Panc1 (cell line): ENCODE measurements at regions not wholly inside any gene's neighbourhood (a gene's known extent, or its start where the extent isn't known, plus 50 kb on each side); places are given as distances from the start of the nearest gene placed in this dataset.

Source experiments
- ATAC-seq: fragments of 200-7000 bp; cut with Tn5 transposase; 2 replicates; pipeline ENCODE4 v1.9.1; 2020; ENCODE audit warnings: mild to moderate bottlenecking, moderate library complexity
- BruUV-seq: library from RNA; stranded (reverse); fragments of 400-500 nt; replicated peaks from 2 replicates; lab custom pipeline; 2021; lab: Mats Ljungman, UMichigan
- CTCF ChIA-PET: fragments of 300-600 bp; sonication (Branson Sonifier 250); formaldehyde crosslinking; loops from one replicate; lab custom pipeline; 2022; ENCODE audit warnings: antibody characterized with exemption; lab: Charles Lee
- POLR2A ChIA-PET: fragments of 300-600 bp; sonication (Branson Sonifier 250); formaldehyde crosslinking; loops from one replicate; lab custom pipeline; 2022; ENCODE audit warnings: antibody characterized with exemption; lab: Charles Lee
- DNase-seq: peaks from one replicate; pipeline ENCODE4 v3.0.0-alpha.2; 2010; ENCODE audit warnings: low read depth, low spot score
- H3K27ac ChIP-seq: 2 replicates; pipeline ENCODE4 v1.5.1; 2011; ENCODE audit warnings: mild to moderate bottlenecking, low read length, inconsistent platforms
- H3K27me3 ChIP-seq: fragments of 200-500 bp; sonication (Bioruptor generic); 2 replicates; pipeline ENCODE4 v1.6.0; 2014; ENCODE audit warnings: low read length, inconsistent platforms; ENCODE audit not compliant: control insufficient read depth, insufficient read depth
- H3K36me3 ChIP-seq: fragments of 200-500 bp; sonication (Bioruptor generic); 2 replicates; pipeline ENCODE4 v1.5.1; 2014; ENCODE audit warnings: inconsistent platforms, mild to moderate bottlenecking, low read length, moderate library complexity; ENCODE audit not compliant: control insufficient read depth, insufficient read depth
- H3K4me1 ChIP-seq: 2 replicates; pipeline ENCODE4 v1.5.1; 2011; ENCODE audit warnings: inconsistent platforms, mild to moderate bottlenecking, low read length, moderate library complexity; ENCODE audit not compliant: control insufficient read depth, insufficient read depth
- H3K4me3 ChIP-seq, 2 experiments: 2 replicates each; pipeline ENCODE4 v1.5.1; 2011 to 2012; ENCODE audit warnings: low read depth in 2 of 2, low read length in 2 of 2, mild to moderate bottlenecking in 2 of 2, inconsistent platforms in 1 of 2, moderate library complexity in 1 of 2
- H3K9me3 ChIP-seq: fragments of 200-500 bp; sonication (Bioruptor generic); 2 replicates; pipeline ENCODE4 v1.5.1; 2014; ENCODE audit warnings: low read depth, mild to moderate bottlenecking, inconsistent platforms, low read length, moderate library complexity; ENCODE audit not compliant: control insufficient read depth, insufficient read depth
- POLR2AphosphoS5 ChIP-seq: IDR thresholded peaks from 2 replicates; pipeline ENCODE4 v1.6.1; 2012; ENCODE audit warnings: mild to moderate bottlenecking, low read depth, low read length, moderate library complexity
- REST ChIP-seq, 2 experiments: IDR thresholded peaks; 2 replicates each; pipeline ENCODE4 v1.6.1; 2011 to 2012; ENCODE audit warnings: low read depth in 2 of 2, control low read depth in 1 of 2, low read length in 1 of 2, mild to moderate bottlenecking in 1 of 2, moderate library complexity in 1 of 2; ENCODE audit not compliant: insufficient read depth in 1 of 2
- SIN3A ChIP-seq: IDR thresholded peaks from 2 replicates; pipeline ENCODE4 v1.6.1; 2012; ENCODE audit warnings: low read depth, mild to moderate bottlenecking, low read length, moderate library complexity, borderline replicate concordance; ENCODE audit not compliant: insufficient read depth
- TCF7L2 ChIP-seq: IDR thresholded peaks from 2 replicates; pipeline ENCODE4 v1.6.1; 2011; ENCODE audit warnings: mild to moderate bottlenecking, low read depth, low read length, inconsistent platforms
- in situ Hi-C: cut with HindIII; loops from 2 replicates; pipeline ENCODE4 v1.10.0; 2016; ENCODE audit warnings: low sequenced_read_pairs, low pct_unique_long_range_greater_than_20kb
- intact Hi-C: fragments of 100-400 bp; cut with micrococcal nuclease; formaldehyde crosslinking; loops from one replicate; pipeline ENCODE4 v1.10.0; 2022; ENCODE audit not compliant: unreplicated experiment
- TF ChIP-seq, protein P1 (sequence below): fragments of 450-650 bp; IDR thresholded peaks from 2 replicates; pipeline ENCODE4 v1.5.1; 2017; ENCODE audit warnings: mild to moderate bottlenecking

DNA sequence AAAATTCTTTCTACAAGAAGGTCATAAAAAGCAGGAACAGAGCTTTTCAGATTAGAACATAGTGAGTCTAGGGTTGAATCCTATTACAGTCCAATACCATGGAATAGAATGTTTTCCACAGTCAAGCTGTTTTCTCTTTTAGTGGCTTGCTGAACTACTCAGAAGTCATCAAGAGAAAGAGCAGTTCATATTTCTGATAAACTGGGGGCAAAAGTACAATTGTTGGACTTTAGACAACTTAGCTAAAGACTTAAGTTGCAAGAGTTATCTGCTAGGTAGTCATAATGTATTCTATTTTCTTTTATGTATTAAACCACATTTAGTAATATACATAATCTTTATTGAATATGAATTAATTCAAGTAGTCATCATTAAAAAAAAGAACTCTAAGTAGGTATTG lies 233.1 kb upstream of the GRIA1 start:
- Histone ChIP-seq H3K9me3 (no peaks in the 10 kb centered on the region), H3K27me3 (no peaks in the 10 kb centered on the region), H3K4me3 (no peak overlapping the region), H3K27ac (no peak overlapping the region), H3K4me1 (no peaks in the 10 kb centered on the region), H3K36me3 (no peaks in the 10 kb centered on the region)
- ATAC-seq (no peak), DNase-seq (no peak)
- in situ Hi-C loops, result no loop called here
- no TSS peak for BruUV-seq
- TF ChIP-seq SIN3A, result no peak
- TF ChIP-seq, protein P1, sequence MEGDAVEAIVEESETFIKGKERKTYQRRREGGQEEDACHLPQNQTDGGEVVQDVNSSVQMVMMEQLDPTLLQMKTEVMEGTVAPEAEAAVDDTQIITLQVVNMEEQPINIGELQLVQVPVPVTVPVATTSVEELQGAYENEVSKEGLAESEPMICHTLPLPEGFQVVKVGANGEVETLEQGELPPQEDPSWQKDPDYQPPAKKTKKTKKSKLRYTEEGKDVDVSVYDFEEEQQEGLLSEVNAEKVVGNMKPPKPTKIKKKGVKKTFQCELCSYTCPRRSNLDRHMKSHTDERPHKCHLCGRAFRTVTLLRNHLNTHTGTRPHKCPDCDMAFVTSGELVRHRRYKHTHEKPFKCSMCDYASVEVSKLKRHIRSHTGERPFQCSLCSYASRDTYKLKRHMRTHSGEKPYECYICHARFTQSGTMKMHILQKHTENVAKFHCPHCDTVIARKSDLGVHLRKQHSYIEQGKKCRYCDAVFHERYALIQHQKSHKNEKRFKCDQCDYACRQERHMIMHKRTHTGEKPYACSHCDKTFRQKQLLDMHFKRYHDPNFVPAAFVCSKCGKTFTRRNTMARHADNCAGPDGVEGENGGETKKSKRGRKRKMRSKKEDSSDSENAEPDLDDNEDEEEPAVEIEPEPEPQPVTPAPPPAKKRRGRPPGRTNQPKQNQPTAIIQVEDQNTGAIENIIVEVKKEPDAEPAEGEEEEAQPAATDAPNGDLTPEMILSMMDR, result no peak
- no peak for TF ChIP-seq REST (IDR thresholded peaks at IDR 0.05; ENCODE audit: insufficient read depth in 1 of 2, low read depth in 2 of 2, low read length in 1 of 2)
- TF ChIP-seq TCF7L2, result no peak
- no peak for TF ChIP-seq POLR2AphosphoS5
- intact Hi-C loops, result no loop called here
- ChIA-PET CTCF (no interaction called here), POLR2A (no interaction called here)

- ChIA-PET CTCF (no interaction called here), POLR2A (no interaction called here)
- BruUV-seq, result no TSS peak
- no peaks in the 10 kb centered on the region for H3K4me1 ChIP-seq
- intact Hi-C loops (no loop called here), in situ Hi-C loops (no loop called here)
- TF ChIP-seq, protein P1, result no peak
- TF ChIP-seq REST (IDR thresholded peaks at IDR 0.05; ENCODE audit: insufficient read depth in 1 of 2, low read depth in 2 of 2, low read length in 1 of 2) (no peak), SIN3A (no peak)
- ATAC-seq, result no peak
- DNase-seq, result no peak
- no peaks in the 10 kb centered on the region for H3K36me3 ChIP-seq
- H3K4me3 ChIP-seq, result no peak overlapping the region
- no peaks in the 10 kb centered on the region for H3K9me3 ChIP-seq
- no peak overlapping the region for H3K27ac ChIP-seq
- no peaks in the 10 kb centered on the region for H3K27me3 ChIP-seq
Observed at GRCh38 chr5:153258469-153258868, 232.0 kb upstream of the GRIA1 start.
